H9 (cell line): ENCODE measurements at regions not wholly inside any gene's neighbourhood (a gene's known extent, or its start where the extent isn't known, plus 50 kb on each side); places are given as distances from the start of the nearest gene placed in this dataset.

Experiments used
- DNase-seq: peaks from one replicate; pipeline ENCODE4 v3.0.0-alpha.2; 2017
- H2AFZ ChIP-seq: one replicate; pipeline ENCODE4 v1.6.1; 2013; ENCODE audit warnings: mild to moderate bottlenecking, low read length, control low read depth, moderate library complexity
- H2AK5ac ChIP-seq: 2 replicates; pipeline ENCODE4 v1.6.1; 2013; ENCODE audit warnings: low read length, control low read depth, mixed read lengths; ENCODE audit not compliant: insufficient read length
- H2BK120ac ChIP-seq: one replicate; pipeline ENCODE4 v1.6.1; 2013; ENCODE audit warnings: low read depth, mild to moderate bottlenecking, low read length, control low read depth, inconsistent platforms; ENCODE audit not compliant: poor library complexity, severe bottlenecking
- H2BK12ac ChIP-seq: 2 replicates; pipeline ENCODE4 v1.6.1; 2013; ENCODE audit warnings: low read length, control low read depth, mixed read lengths, low read depth; ENCODE audit not compliant: insufficient read length
- H2BK15ac ChIP-seq: 2 replicates; pipeline ENCODE4 v1.6.1; 2013; ENCODE audit warnings: low read depth, low read length, control low read depth
- H2BK20ac ChIP-seq: one replicate; pipeline ENCODE4 v1.6.1; 2013; ENCODE audit warnings: low read depth, mild to moderate bottlenecking, low read length, control low read depth, inconsistent platforms; ENCODE audit not compliant: poor library complexity, severe bottlenecking
- H2BK5ac ChIP-seq: 2 replicates; pipeline ENCODE4 v1.6.1; 2013; ENCODE audit warnings: low read length, control low read depth, mixed read lengths; ENCODE audit not compliant: insufficient read length
- H3K14ac ChIP-seq: 2 replicates; pipeline ENCODE4 v1.6.1; 2013; ENCODE audit warnings: low read length, control low read depth; ENCODE audit not compliant: insufficient read depth
- H3K18ac ChIP-seq: 2 replicates; pipeline ENCODE4 v1.6.1; 2013; ENCODE audit warnings: low read depth, mild to moderate bottlenecking, mixed read lengths, low read length, control low read depth; ENCODE audit not compliant: insufficient read length
- H3K23ac ChIP-seq: 2 replicates; pipeline ENCODE4 v1.6.1; 2013; ENCODE audit warnings: low read length, control low read depth, mixed read lengths, low read depth; ENCODE audit not compliant: insufficient read length
- H3K23me2 ChIP-seq: 2 replicates; pipeline ENCODE4 v1.6.1; 2013; ENCODE audit warnings: low read depth, mild to moderate bottlenecking, mixed read lengths, low read length, control low read depth; ENCODE audit not compliant: insufficient read length, poor library complexity, severe bottlenecking
- H3K27ac ChIP-seq: 2 replicates; pipeline ENCODE4 v1.5.1; 2013; ENCODE audit warnings: low read length, control low read depth, mixed read lengths, low read depth; ENCODE audit not compliant: insufficient read length
- H3K27me3 ChIP-seq: 2 replicates; pipeline ENCODE4 v1.6.1; 2013; ENCODE audit warnings: low read length, control low read depth, inconsistent platforms; ENCODE audit not compliant: insufficient read depth
- H3K4ac ChIP-seq: 2 replicates; pipeline ENCODE4 v1.6.1; 2013; ENCODE audit warnings: low read depth, mild to moderate bottlenecking, control low read depth, inconsistent platforms, low read length, moderate library complexity
- H3K4me1 ChIP-seq: 2 replicates; pipeline ENCODE4 v1.6.1; 2013; ENCODE audit warnings: low read length, control low read depth, inconsistent platforms; ENCODE audit not compliant: insufficient read depth
- H3K4me2 ChIP-seq: 2 replicates; pipeline ENCODE4 v1.6.1; 2013; ENCODE audit warnings: low read length, control low read depth, mixed read lengths; ENCODE audit not compliant: insufficient read length, insufficient read depth
- H3K56ac ChIP-seq: 2 replicates; pipeline ENCODE4 v1.6.1; 2013; ENCODE audit warnings: low read depth, mild to moderate bottlenecking, mixed read lengths, low read length, control low read depth; ENCODE audit not compliant: insufficient read length
- H3K79me1 ChIP-seq: 2 replicates; pipeline ENCODE4 v1.6.1; 2013; ENCODE audit warnings: low read depth, mild to moderate bottlenecking, moderate library complexity, low read length, control low read depth, inconsistent platforms; ENCODE audit not compliant: insufficient read depth, poor library complexity, severe bottlenecking
- H3K79me2 ChIP-seq: 2 replicates; pipeline ENCODE4 v1.6.1; 2013; ENCODE audit warnings: low read length, control low read depth, inconsistent platforms; ENCODE audit not compliant: insufficient read depth
- H3K9ac ChIP-seq: 2 replicates; pipeline ENCODE4 v1.6.1; 2013; ENCODE audit warnings: low read length, control low read depth, mixed read lengths; ENCODE audit not compliant: insufficient read length; ENCODE audit errors: extremely low read depth
- H3K9me3 ChIP-seq: one replicate; pipeline ENCODE4 v1.6.1; 2013; ENCODE audit warnings: low read depth, low read length, inconsistent platforms; ENCODE audit not compliant: control insufficient read depth
- H3T11ph ChIP-seq: one replicate; pipeline ENCODE4 v1.6.1; 2013; ENCODE audit warnings: mild to moderate bottlenecking, low read length, control low read depth, inconsistent platforms
- H4K20me1 ChIP-seq: one replicate; pipeline ENCODE4 v1.6.1; 2013; ENCODE audit not compliant: control insufficient read depth, insufficient read length, insufficient read depth
- H4K5ac ChIP-seq: 2 replicates; pipeline ENCODE4 v1.6.1; 2013; ENCODE audit warnings: low read depth, mild to moderate bottlenecking, mixed read lengths, low read length, control low read depth; ENCODE audit not compliant: insufficient read length
- H4K8ac ChIP-seq: replicated peaks from 2 replicates; pipeline ENCODE4 v1.6.1; 2013; ENCODE audit warnings: low read length, control low read depth, mixed read lengths, low read depth; ENCODE audit not compliant: insufficient read length
- H4K91ac ChIP-seq: 2 replicates; pipeline ENCODE4 v1.6.1; 2013; ENCODE audit warnings: low read depth, mild to moderate bottlenecking, moderate library complexity, mixed read lengths, low read length, control low read depth; ENCODE audit not compliant: insufficient read length
- H3K27ac Mint-ChIP-seq, 3 experiments: 2 replicates in 2 of 3; 3 replicates in 1 of 3; pipeline ENCODE4 v1.8.0; 2020 to 2021; ENCODE audit warnings: mixed read lengths in 3 of 3, mild to moderate bottlenecking in 1 of 3, moderate library complexity in 1 of 3
- H3K27me3 Mint-ChIP-seq: 2 replicates; pipeline ENCODE4 v1.8.0; 2021; ENCODE audit warnings: low read depth, mild to moderate bottlenecking, moderate library complexity, mixed read lengths
- H3K36me3 Mint-ChIP-seq, 3 experiments: 2 replicates in 2 of 3; 3 replicates in 1 of 3; pipeline ENCODE4 v1.8.0; 2020 to 2021; ENCODE audit warnings: low read depth in 3 of 3, mixed read lengths in 3 of 3; ENCODE audit not compliant: insufficient read depth in 1 of 3
- H3K4me1 Mint-ChIP-seq, 2 experiments: 2 replicates each; pipeline ENCODE4 v1.8.0; 2020; ENCODE audit warnings: mixed read lengths in 2 of 2
- H3K4me3 Mint-ChIP-seq, 2 experiments: 2 replicates in 1 of 2; 3 replicates in 1 of 2; pipeline ENCODE4 v1.8.0; 2020 to 2021; ENCODE audit warnings: mild to moderate bottlenecking in 2 of 2, mixed read lengths in 2 of 2, moderate library complexity in 1 of 2
- H3K9me3 Mint-ChIP-seq, 2 experiments: 2 replicates in 1 of 2; 3 replicates in 1 of 2; pipeline ENCODE4 v1.8.0; 2020; ENCODE audit warnings: mild to moderate bottlenecking in 2 of 2, mixed read lengths in 2 of 2, moderate library complexity in 1 of 2
- CTCF ChIP-seq: fragments of 200-600 bp; sonication (generic); conservative IDR thresholded peaks from 3 replicates; pipeline ENCODE4 v1.8.0; 2021; ENCODE audit warnings: antibody characterized with exemption, mild to moderate bottlenecking
- WGBS: extraction: QIAGEN DNeasy Blood & Tissue Kit; methylation state at CpG from one replicate; pipeline ENCODE4 v1.1.7; 2013; ENCODE audit warnings: missing lambda C conversion rate, low lambda C conversion rate, mixed read lengths; ENCODE audit not compliant: insufficient read length; ENCODE audit errors: extremely low coverage; 5-methylcytosine and 5-hydroxymethylcytosine counted together

- no peak overlapping the region for H4K8ac ChIP-seq
- H3K23ac ChIP-seq, result no peak overlapping the region
- H3K56ac ChIP-seq, result no peak overlapping the region
- H4K20me1 ChIP-seq, result no peaks in the 10 kb centered on the region
- Mint-ChIP-seq H3K4me3 (no peak overlapping the region), H3K4me1 (no peaks in the 10 kb centered on the region), H3K27ac (0 out of 7 replicates have a peak overlapping the region, but pooled peaks of 1 of the 3 experiments have one; percentile 12), H3K9me3 (no peaks in the 10 kb centered on the region), H3K27me3 (no peaks in the 10 kb centered on the region), H3K36me3 (no peaks in the 10 kb centered on the region)
- H3K79me2 ChIP-seq, result no peaks in the 10 kb centered on the region
- no peak overlapping the region for H2AFZ ChIP-seq
- no peak overlapping the region for H3K9ac ChIP-seq
- no peaks in the 10 kb centered on the region for H3K27me3 ChIP-seq
- no peak overlapping the region for H2BK12ac ChIP-seq
- no peak overlapping the region for H3K4me2 ChIP-seq
- no peak overlapping the region for H4K91ac ChIP-seq
- H3K27ac ChIP-seq, result no peak overlapping the region
- H2BK15ac ChIP-seq, result no peak overlapping the region
- no peak overlapping the region for H3K4ac ChIP-seq
- H3K23me2 ChIP-seq, result no peaks in the 10 kb centered on the region
- no peak overlapping the region for H2BK20ac ChIP-seq
- no peak overlapping the region for H3K18ac ChIP-seq
- H4K5ac ChIP-seq, result no peak overlapping the region
- H3K9me3 ChIP-seq, result no peaks in the 10 kb centered on the region
- no CpG with 5 or more reads among the region's 4 CpGs for WGBS
- no peak overlapping the region for H3T11ph ChIP-seq
- no peak overlapping the region for H2AK5ac ChIP-seq
- H3K79me1 ChIP-seq, result no peaks in the 10 kb centered on the region
- H3K14ac ChIP-seq, result no peak overlapping the region
- TF ChIP-seq CTCF, result no peak
- DNase-seq, result no peak
- no peaks in the 10 kb centered on the region for H3K4me1 ChIP-seq
- H2BK120ac ChIP-seq, result no peak overlapping the region
- H2BK5ac ChIP-seq, result no peak overlapping the region
These were observed 547.3 kb downstream of the PLCL1 start for GRCh38 chr2:198351647-198352046.
